CD4-positive, CD25-positive, alpha-beta regulatory T cell (primary cell): ENCODE measurements at regions not wholly inside any gene's neighbourhood (a gene's known extent, or its start where the extent isn't known, plus 50 kb on each side); places are given as distances from the start of the nearest gene placed in this dataset.

Experiments
- ATAC-seq, 2 donors: fragments of 150-1000 bp; cut with Tn5 transposase; one replicate each; pipeline ENCODE4 v1.10.0; 2021; ENCODE audit warnings: low read depth in 2 of 2, moderate number of reproducible peaks in 2 of 2, moderate library complexity in 1 of 2
- DNase-seq, 3 donors: peaks; one replicate each; pipeline versions ENCODE4 v3.0.0 to v3.0.0-alpha.2; 2012 to 2022; ENCODE audit warnings: mixed read lengths in 1 of 3
- H3K27ac ChIP-seq: one replicate; pipeline ENCODE4 v1.7.0; 2013; ENCODE audit warnings: mild to moderate bottlenecking, low read length; ENCODE audit not compliant: insufficient read depth, poor library complexity, severe bottlenecking
- H3K27me3 ChIP-seq: one replicate; pipeline ENCODE4 v1.7.0; 2013; ENCODE audit warnings: low read length; ENCODE audit not compliant: control insufficient read depth, insufficient read depth
- H3K36me3 ChIP-seq: one replicate; pipeline ENCODE4 v1.7.0; 2013; ENCODE audit warnings: mild to moderate bottlenecking, low read length, moderate library complexity; ENCODE audit not compliant: control insufficient read depth, insufficient read depth
- H3K4me1 ChIP-seq: 2 replicates; pipeline ENCODE4 v1.7.0; 2013; ENCODE audit warnings: mild to moderate bottlenecking, low read length; ENCODE audit not compliant: insufficient read depth, control insufficient read depth, poor library complexity, severe bottlenecking
- H3K4me3 ChIP-seq: one replicate; pipeline ENCODE4 v1.7.0; 2013; ENCODE audit warnings: low read depth, mild to moderate bottlenecking, low read length, moderate library complexity
- H3K9me3 ChIP-seq, 2 experiments: 1 replicate in 1 of 2; 2 replicates in 1 of 2; pipeline ENCODE4 v1.7.0; 2013; ENCODE audit warnings: low read length in 2 of 2, mild to moderate bottlenecking in 1 of 2, moderate library complexity in 1 of 2; ENCODE audit not compliant: control insufficient read depth in 2 of 2
- H3K27ac Mint-ChIP-seq, 3 donors: one replicate each; pipeline ENCODE4 v1.8.0; 2020 to 2022; ENCODE audit warnings: mild to moderate bottlenecking in 3 of 3, mixed read lengths in 3 of 3, moderate library complexity in 2 of 3
- H3K27me3 Mint-ChIP-seq: one replicate; pipeline ENCODE4 v1.8.0; 2022; ENCODE audit warnings: mild to moderate bottlenecking, mixed read lengths
- H3K36me3 Mint-ChIP-seq: one replicate; pipeline ENCODE4 v1.8.0; 2020; ENCODE audit warnings: mixed read lengths
- H3K4me1 Mint-ChIP-seq, 4 donors: one replicate each; pipeline ENCODE4 v1.8.0; 2020 to 2022; ENCODE audit warnings: mixed read lengths in 4 of 4, mild to moderate bottlenecking in 1 of 4
- H3K4me3 Mint-ChIP-seq, 4 donors: one replicate each; pipeline ENCODE4 v1.8.0; 2020 to 2022; ENCODE audit warnings: mild to moderate bottlenecking in 4 of 4, mixed read lengths in 4 of 4, moderate library complexity in 3 of 4
- H3K9me3 Mint-ChIP-seq, 7 donors: one replicate each; pipeline ENCODE4 v1.8.0; 2020 to 2022; ENCODE audit warnings: mixed read lengths in 7 of 7, mild to moderate bottlenecking in 3 of 7, moderate library complexity in 2 of 7

- Mint-ChIP-seq H3K36me3 (no peaks in the 10 kb centered on the region), H3K4me3 (no peak overlapping the region), H3K27me3 (no peaks in the 10 kb centered on the region), H3K27ac (no peak overlapping the region), H3K9me3 (peaks cover 0 to 4% (median 2%) of the 10 kb centered on the region in 7 donors), H3K4me1 (no peaks in the 10 kb centered on the region)
- no peak overlapping the region for H3K27ac ChIP-seq
- DNase-seq (no peak), ATAC-seq (no peak)
- H3K4me3 ChIP-seq = no peak overlapping the region
- H3K4me1 ChIP-seq = no peaks in the 10 kb centered on the region
- H3K9me3 ChIP-seq = no peaks in the 10 kb centered on the region
- H3K27me3 ChIP-seq = no peaks in the 10 kb centered on the region
- H3K36me3 ChIP-seq = no peaks in the 10 kb centered on the region
These were observed 52.2 kb upstream of the C10orf90 start for GRCh38 chr10:126722726-126723125.

GRCh38 chr10:126723226-126723625 lies 52.7 kb upstream of the C10orf90 start:
- H3K9me3 Mint-ChIP-seq = peaks cover 0 to 5% (median 0%) of the 10 kb centered on the region in 7 donors
- Histone ChIP-seq H3K36me3 (no peaks in the 10 kb centered on the region), H3K9me3 (no peaks in the 10 kb centered on the region), H3K27me3 (no peaks in the 10 kb centered on the region), H3K4me1 (no peaks in the 10 kb centered on the region), H3K4me3 (no peak overlapping the region), H3K27ac (no peak overlapping the region)
- no peak for ATAC-seq
- no peak for DNase-seq
- no peaks in the 10 kb centered on the region for H3K4me1 Mint-ChIP-seq
- no peak overlapping the region for H3K4me3 Mint-ChIP-seq
- H3K27me3 Mint-ChIP-seq = no peaks in the 10 kb centered on the region
- no peak overlapping the region for H3K27ac Mint-ChIP-seq
- H3K36me3 Mint-ChIP-seq = no peaks in the 10 kb centered on the region

- H3K27ac Mint-ChIP-seq = no peak overlapping the region
- H3K4me1 Mint-ChIP-seq = peaks cover 0 to 4% (median 0%) of the 10 kb centered on the region in 4 donors
- peaks cover 0 to 5% (median 0%) of the 10 kb centered on the region in 7 donors for H3K9me3 Mint-ChIP-seq
- Histone ChIP-seq H3K27me3 (no peaks in the 10 kb centered on the region), H3K9me3 (no peaks in the 10 kb centered on the region), H3K4me3 (no peak overlapping the region), H3K4me1 (no peaks in the 10 kb centered on the region), H3K36me3 (no peaks in the 10 kb centered on the region), H3K27ac (no peak overlapping the region)
- no peak overlapping the region for H3K4me3 Mint-ChIP-seq
- DNase-seq = no peak
- no peaks in the 10 kb centered on the region for H3K36me3 Mint-ChIP-seq
- ATAC-seq = no peak
- no peaks in the 10 kb centered on the region for H3K27me3 Mint-ChIP-seq
These were observed 58.9 kb upstream of the C10orf90 start for GRCh38 chr10:126729314-126729870.

- no peak overlapping the region for H3K4me3 ChIP-seq
- DNase-seq (no peak), ATAC-seq (no peak)
- Mint-ChIP-seq H3K27me3 (no peaks in the 10 kb centered on the region), H3K9me3 (peaks cover 0 to 5% (median 0%) of the 10 kb centered on the region in 7 donors), H3K4me3 (no peak overlapping the region), H3K4me1 (peaks cover 0 to 4% (median 0%) of the 10 kb centered on the region in 4 donors), H3K36me3 (no peaks in the 10 kb centered on the region), H3K27ac (no peak overlapping the region)
- no peak overlapping the region for H3K27ac ChIP-seq
- H3K27me3 ChIP-seq = no peaks in the 10 kb centered on the region
- no peaks in the 10 kb centered on the region for H3K9me3 ChIP-seq
- no peaks in the 10 kb centered on the region for H3K36me3 ChIP-seq
- no peaks in the 10 kb centered on the region for H3K4me1 ChIP-seq
These were observed 60.5 kb upstream of the C10orf90 start for GRCh38 chr10:126730856-126731609.

- H3K4me1 ChIP-seq = no peaks in the 10 kb centered on the region
- no peak overlapping the region for H3K4me3 ChIP-seq
- H3K27me3 ChIP-seq = no peaks in the 10 kb centered on the region
- Mint-ChIP-seq H3K4me3 (no peak overlapping the region), H3K27ac (no peak overlapping the region), H3K27me3 (no peaks in the 10 kb centered on the region), H3K9me3 (peaks cover 0 to 5% (median 0%) of the 10 kb centered on the region in 7 donors), H3K36me3 (no peaks in the 10 kb centered on the region), H3K4me1 (peaks cover 0 to 4% (median 0%) of the 10 kb centered on the region in 4 donors)
- no peak overlapping the region for H3K27ac ChIP-seq
- H3K36me3 ChIP-seq = no peaks in the 10 kb centered on the region
- no peaks in the 10 kb centered on the region for H3K9me3 ChIP-seq
- DNase-seq (no peak), ATAC-seq (no peak)
These were observed 61.1 kb upstream of the C10orf90 start for GRCh38 chr10:126731610-126731990.

GRCh38 chr10:126732308-126732707 lies 61.8 kb upstream of the C10orf90 start:
- H3K36me3 ChIP-seq = no peaks in the 10 kb centered on the region
- no peak overlapping the region for H3K4me3 ChIP-seq
- Mint-ChIP-seq H3K27ac (no peak overlapping the region), H3K27me3 (no peaks in the 10 kb centered on the region), H3K9me3 (peaks cover 0 to 5% (median 0%) of the 10 kb centered on the region in 7 donors), H3K4me3 (no peak overlapping the region), H3K36me3 (no peaks in the 10 kb centered on the region), H3K4me1 (peaks cover 0 to 4% (median 0%) of the 10 kb centered on the region in 4 donors)
- no peaks in the 10 kb centered on the region for H3K9me3 ChIP-seq
- H3K4me1 ChIP-seq = no peaks in the 10 kb centered on the region
- ATAC-seq = no peak
- H3K27me3 ChIP-seq = no peaks in the 10 kb centered on the region
- no peak for DNase-seq
- H3K27ac ChIP-seq = no peak overlapping the region

GRCh38 chr10:126732868-126733267 lies 62.4 kb upstream of the C10orf90 start:
- H3K9me3 ChIP-seq = no peaks in the 10 kb centered on the region
- H3K4me1 ChIP-seq = no peaks in the 10 kb centered on the region
- Mint-ChIP-seq H3K27me3 (no peaks in the 10 kb centered on the region), H3K27ac (no peak overlapping the region), H3K4me1 (peaks cover 0 to 4% (median 0%) of the 10 kb centered on the region in 4 donors), H3K36me3 (no peaks in the 10 kb centered on the region), H3K4me3 (no peak overlapping the region), H3K9me3 (peaks cover 0 to 3% (median 0%) of the 10 kb centered on the region in 7 donors)
- no peak overlapping the region for H3K27ac ChIP-seq
- DNase-seq (no peak), ATAC-seq (no peak)
- H3K27me3 ChIP-seq = no peaks in the 10 kb centered on the region
- no peaks in the 10 kb centered on the region for H3K36me3 ChIP-seq
- no peak overlapping the region for H3K4me3 ChIP-seq

- no peaks in the 10 kb centered on the region for H3K27me3 ChIP-seq
- peaks cover 0 to 4% (median 0%) of the 10 kb centered on the region in 4 donors for H3K4me1 Mint-ChIP-seq
- no peaks in the 10 kb centered on the region for H3K4me1 ChIP-seq
These were observed 63.5 kb upstream of the C10orf90 start for GRCh38 chr10:126734015-126734414.

More at GRCh38 chr10:126734015-126734414, 63.5 kb upstream of the C10orf90 start:
- H3K9me3 ChIP-seq = no peaks in the 10 kb centered on the region
- H3K4me3 ChIP-seq = no peak overlapping the region
- H3K36me3 Mint-ChIP-seq = no peaks in the 10 kb centered on the region
- DNase-seq (no peak), ATAC-seq (no peak)
- H3K4me3 Mint-ChIP-seq = no peak overlapping the region
- no peaks in the 10 kb centered on the region for H3K36me3 ChIP-seq
- H3K27me3 Mint-ChIP-seq = no peaks in the 10 kb centered on the region
- H3K27ac Mint-ChIP-seq = no peak overlapping the region
- peaks cover 0 to 2% (median 0%) of the 10 kb centered on the region in 7 donors for H3K9me3 Mint-ChIP-seq
- no peak overlapping the region for H3K27ac ChIP-seq
